IMR-90 (cell line): ENCODE measurements at regions not wholly inside any gene's neighbourhood (a gene's known extent, or its start where the extent isn't known, plus 50 kb on each side); places are given as distances from the start of the nearest gene placed in this dataset.

Experiments used
- ATAC-seq: fragments of 200-7000 bp; cut with Tn5 transposase; 2 replicates; pipeline ENCODE4 v1.9.1; 2020; ENCODE audit warnings: low read depth, mild to moderate bottlenecking, moderate library complexity
- BruUV-seq: library from RNA; stranded (reverse); fragments of 400-500 nt; replicated peaks from 2 replicates; lab custom pipeline; 2021; lab: Mats Ljungman, UMichigan
- CTCF ChIA-PET: fragments of 300-600 bp; formaldehyde crosslinking; extraction: SDS; loops from one replicate; lab custom pipeline; 2021; ENCODE audit warnings: antibody characterized with exemption; lab: Yijun Ruan, JAX
- POLR2A ChIA-PET: fragments of 300-600 bp; sonication (Branson Sonifier 250); formaldehyde crosslinking; loops from one replicate; lab custom pipeline; 2022; ENCODE audit warnings: antibody characterized with exemption; ENCODE audit not compliant: unreplicated experiment; lab: Charles Lee
- DNase-seq: peaks from one replicate; pipeline ENCODE4 v3.0.0; 2013
- H2AFZ ChIP-seq: replicated peaks from 2 replicates; pipeline ENCODE3; 2013; ENCODE audit warnings: low read length, mild to moderate bottlenecking; ENCODE audit not compliant: poor library complexity
- H2AK5ac ChIP-seq: 2 replicates; pipeline ENCODE4 v1.6.1; 2013; ENCODE audit warnings: low read depth, low read length, inconsistent platforms
- H2AK9ac ChIP-seq: replicated peaks from 2 replicates; pipeline ENCODE3; 2013; ENCODE audit warnings: mild to moderate bottlenecking, low read depth, low read length, moderate library complexity; ENCODE audit not compliant: poor library complexity
- H2BK120ac ChIP-seq: 2 replicates; pipeline ENCODE4 v1.6.1; 2013; ENCODE audit warnings: low read depth, low read length, inconsistent platforms
- H2BK15ac ChIP-seq: 3 replicates; pipeline ENCODE4 v1.6.1; 2013; ENCODE audit warnings: low read depth, low read length, inconsistent platforms
- H2BK20ac ChIP-seq: 2 replicates; pipeline ENCODE4 v1.6.1; 2013; ENCODE audit warnings: low read depth, mild to moderate bottlenecking, inconsistent platforms, low read length, moderate library complexity
- H2BK5ac ChIP-seq: 2 replicates; pipeline ENCODE4 v1.6.1; 2013; ENCODE audit warnings: mild to moderate bottlenecking, low read depth, low read length, inconsistent platforms; ENCODE audit not compliant: poor library complexity, severe bottlenecking
- H3K14ac ChIP-seq: replicated peaks from 2 replicates; pipeline ENCODE4 v1.6.1; 2013; ENCODE audit warnings: low read depth, low read length, inconsistent platforms
- H3K18ac ChIP-seq: 2 replicates; pipeline ENCODE4 v1.6.1; 2013; ENCODE audit warnings: low read depth, low read length, control low read depth
- H3K23ac ChIP-seq: 2 replicates; pipeline ENCODE4 v1.6.1; 2013; ENCODE audit warnings: low read depth, low read length, inconsistent platforms
- H3K27ac ChIP-seq: 2 replicates; pipeline ENCODE4 v1.5.1; 2013; ENCODE audit warnings: mild to moderate bottlenecking, control low read depth, low read length; ENCODE audit not compliant: insufficient read depth
- H3K27me3 ChIP-seq: 2 replicates; pipeline ENCODE4 v1.6.1; 2013; ENCODE audit warnings: low read length; ENCODE audit not compliant: control insufficient read depth, insufficient read depth
- H3K36me3 ChIP-seq: 2 replicates; pipeline ENCODE4 v1.6.1; 2013; ENCODE audit warnings: low read length, mixed read lengths; ENCODE audit not compliant: control insufficient read depth, insufficient read depth
- H3K4ac ChIP-seq: 2 replicates; pipeline ENCODE4 v1.6.1; 2013; ENCODE audit warnings: low read depth, low read length, inconsistent platforms
- H3K4me1 ChIP-seq: 2 replicates; pipeline ENCODE4 v1.6.1; 2013; ENCODE audit warnings: low read length, mixed read lengths; ENCODE audit not compliant: control insufficient read depth, insufficient read depth
- H3K4me2 ChIP-seq: 2 replicates; pipeline ENCODE4 v1.6.1; 2013; ENCODE audit warnings: low read depth, mild to moderate bottlenecking, control low read depth, low read length, moderate library complexity
- H3K4me3 ChIP-seq: 2 replicates; pipeline ENCODE4 v1.5.1; 2013; ENCODE audit warnings: low read depth, mild to moderate bottlenecking, control low read depth, low read length, moderate library complexity; ENCODE audit not compliant: insufficient read depth
- H3K56ac ChIP-seq: 2 replicates; pipeline ENCODE4 v1.6.1; 2013; ENCODE audit warnings: low read length, inconsistent platforms; ENCODE audit not compliant: insufficient read depth; ENCODE audit errors: extremely low read depth
- H3K79me1 ChIP-seq, 2 experiments: 2 replicates each; pipeline ENCODE4 v1.6.1; 2013; ENCODE audit warnings: low read length in 2 of 2, inconsistent platforms in 1 of 2, low read depth in 1 of 2
- H3K9ac ChIP-seq: 2 replicates; pipeline ENCODE4 v1.6.1; 2013; ENCODE audit warnings: low read depth, low read length, control low read depth
- H3K9me1 ChIP-seq: 2 replicates; pipeline ENCODE4 v1.6.1; 2013; ENCODE audit warnings: low read length, inconsistent platforms; ENCODE audit not compliant: insufficient read depth
- H3K9me3 ChIP-seq: 2 replicates; pipeline ENCODE4 v1.6.1; 2013; ENCODE audit warnings: low read length; ENCODE audit not compliant: control insufficient read depth, insufficient read depth
- H4K20me1 ChIP-seq: 2 replicates; pipeline ENCODE4 v1.6.1; 2013; ENCODE audit warnings: low read length, inconsistent platforms; ENCODE audit not compliant: insufficient read depth
- H4K5ac ChIP-seq: 2 replicates; pipeline ENCODE4 v1.6.1; 2013; ENCODE audit warnings: mild to moderate bottlenecking, low read depth, low read length, control low read depth
- H4K8ac ChIP-seq, 2 experiments: 2 replicates each; pipeline ENCODE4 v1.6.1; 2013; ENCODE audit warnings: low read depth in 2 of 2, low read length in 2 of 2, control low read depth in 1 of 2, inconsistent platforms in 1 of 2
- H4K91ac ChIP-seq: 2 replicates; pipeline ENCODE4 v1.6.1; 2013; ENCODE audit warnings: low read depth, low read length, inconsistent platforms; ENCODE audit not compliant: insufficient read depth
- BHLHE40 ChIP-seq: fragments of 150-350 bp; IDR thresholded peaks from 2 replicates; pipeline ENCODE4 v1.6.1; 2016; ENCODE audit warnings: mild to moderate bottlenecking, low read depth, low read length
- CEBPB ChIP-seq: IDR thresholded peaks from 2 replicates; pipeline ENCODE4 v1.6.1; 2012; ENCODE audit warnings: low read depth, low read length, improper control_type of control experiment
- CHD1 ChIP-seq: IDR thresholded peaks from 2 replicates; pipeline ENCODE4 v1.6.1; 2012; ENCODE audit warnings: low read depth, low read length, improper control_type of control experiment
- MAFK ChIP-seq: IDR thresholded peaks from 2 replicates; pipeline ENCODE4 v1.6.1; 2012; ENCODE audit warnings: low read depth, low read length, improper control_type of control experiment
- MAZ ChIP-seq: IDR thresholded peaks from 2 replicates; pipeline ENCODE4 v1.6.1; 2012; ENCODE audit warnings: low read depth, mild to moderate bottlenecking, low read length, improper control_type of control experiment, moderate library complexity, borderline replicate concordance
- MXI1 ChIP-seq: IDR thresholded peaks from 2 replicates; pipeline ENCODE4 v1.6.1; 2012; ENCODE audit warnings: low read depth, mild to moderate bottlenecking, low read length, moderate library complexity, borderline replicate concordance
- NFE2L2 ChIP-seq: fragments of 150-350 bp; IDR thresholded peaks from 2 replicates; pipeline ENCODE4 v1.6.1; 2016; ENCODE audit warnings: low read depth, mild to moderate bottlenecking, low read length
- POLR2A ChIP-seq: IDR thresholded peaks from 2 replicates; pipeline ENCODE4 v1.6.1; 2012; ENCODE audit warnings: mild to moderate bottlenecking, low read depth, low read length
- RAD21 ChIP-seq: IDR thresholded peaks from 2 replicates; pipeline ENCODE4 v1.6.1; 2012; ENCODE audit warnings: low read length, improper control_type of control experiment
- RCOR1 ChIP-seq: IDR thresholded peaks from 2 replicates; pipeline ENCODE4 v1.6.1; 2012; ENCODE audit warnings: mild to moderate bottlenecking, low read length, improper control_type of control experiment; ENCODE audit not compliant: insufficient replicate concordance
- RFX5 ChIP-seq: IDR thresholded peaks from 2 replicates; pipeline ENCODE4 v1.8.0; 2012; ENCODE audit warnings: low read depth, mild to moderate bottlenecking, low read length, moderate library complexity
- SMC3 ChIP-seq: fragments of 150-350 bp; IDR thresholded peaks from 2 replicates; pipeline ENCODE4 v1.6.1; 2016; ENCODE audit warnings: low read depth, mild to moderate bottlenecking, antibody characterized with exemption, low read length, moderate library complexity
- WGBS, 2 experiments: methylation state at CpG; one replicate each; pipeline versions ENCODE4 v1.1.5 to v1.1.7; 2013; ENCODE audit warnings: missing lambda C conversion rate in 2 of 2; ENCODE audit not compliant: insufficient read length in 1 of 2; ENCODE audit errors: extremely low coverage in 2 of 2; 5-methylcytosine and 5-hydroxymethylcytosine counted together
- dilution Hi-C: fragments of 300-500 bp; cut with HindIII; formaldehyde crosslinking; loops from one replicate; pipeline ENCODE4 v1.14.3; 2018; ENCODE audit warnings: low sequenced_read_pairs; ENCODE audit not compliant: unreplicated experiment
- in situ Hi-C: fragments of 300-500 bp; cut with MboI; formaldehyde crosslinking; loops from 3 replicates; pipeline ENCODE4 v1.14.3; 2019; ENCODE audit warnings: low sequenced_read_pairs, inconsistent platforms, mixed read lengths
- intact Hi-C: fragments of 100-400 bp; cut with micrococcal nuclease; formaldehyde crosslinking; loops from 2 replicates; pipeline ENCODE4 v1.10.0; 2022

DNA sequence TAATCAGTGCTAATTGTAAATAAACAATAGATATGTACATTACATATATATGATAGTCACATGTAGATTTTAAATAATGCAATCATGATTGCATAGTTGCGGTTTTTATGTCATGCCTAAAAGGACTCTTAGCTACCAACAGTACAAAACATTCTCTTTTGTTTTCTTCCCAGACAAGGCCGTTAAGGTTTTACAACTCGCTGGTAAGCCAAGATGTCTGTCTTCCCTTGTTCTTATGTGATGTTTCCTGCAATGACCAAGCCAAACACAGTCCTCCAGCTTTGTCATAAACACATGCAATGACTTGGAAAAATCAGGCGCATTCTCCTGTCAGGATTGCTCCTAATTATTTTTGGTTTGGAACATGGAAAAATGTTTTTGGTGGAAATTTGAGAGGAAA, 192.3 kb upstream of the GLI3 start:
- Histone ChIP-seq H2BK120ac (no peak overlapping the region), H3K23ac (no peak overlapping the region), H3K27me3 (no peaks in the 10 kb centered on the region; the same call in 1 of the 2 replicates), H2AFZ (no peak overlapping the region), H3K9me3 (no peaks in the 10 kb centered on the region), H3K4me1 (no peaks in the 10 kb centered on the region), H3K14ac (no peak overlapping the region), H3K4ac (no peak overlapping the region), H2BK20ac (no peak overlapping the region), H3K18ac (no peak overlapping the region), H4K91ac (no peak overlapping the region), H3K4me2 (no peak overlapping the region), H3K36me3 (no peaks in the 10 kb centered on the region), H3K56ac (no peak overlapping the region), H4K5ac (no peak overlapping the region), H2AK9ac (no peak overlapping the region), H3K27ac (no peak overlapping the region), H2BK5ac (no peak overlapping the region), H3K79me1 (no peaks in the 10 kb centered on the region), H3K9ac (no peak overlapping the region), H2BK15ac (no peak overlapping the region), H4K20me1 (no peaks in the 10 kb centered on the region), H3K9me1 (no peaks in the 10 kb centered on the region), H2AK5ac (no peak overlapping the region), H4K8ac (no peak overlapping the region), H3K4me3 (no peak overlapping the region)
- ATAC-seq = no peak
- in situ Hi-C loops = no loop called here
- TF ChIP-seq MXI1 = no peak
- TF ChIP-seq CEBPB = no peak
- TF ChIP-seq BHLHE40 = no peak
- TF ChIP-seq RCOR1 = no peak
- TF ChIP-seq MAZ = no peak
- TF ChIP-seq RFX5 = no peak
- no peak for TF ChIP-seq POLR2A
- TF ChIP-seq CHD1 = no peak
- no peak for TF ChIP-seq RAD21
- no peak for TF ChIP-seq MAFK
- no peak for TF ChIP-seq SMC3
- no peak for TF ChIP-seq NFE2L2
- no CpG with 5 or more reads among the region's 4 CpGs for WGBS, 2 experiments
- no TSS peak for BruUV-seq
- ChIA-PET CTCF (interaction anchor here (0.7 kb wide), 1 partner anchor 396 kb away, joined by 3 read pairs; no protein-coding TSS in a partner anchor), POLR2A (no interaction called here)
- no peak for DNase-seq
- intact Hi-C loops = no loop called here
- dilution Hi-C loops = no loop called here
